Spleen (tissue), 7 donors: ENCODE measurements at regions not wholly inside any gene's neighbourhood (a gene's known extent, or its start where the extent isn't known, plus 50 kb on each side); places are given as distances from the start of the nearest gene placed in this dataset.

Experiments used
- POLR2AphosphoS5 ChIP-seq, 3 donors: sonication (generic); formaldehyde crosslinking; IDR thresholded peaks; one replicate each; pipeline ENCODE4 v1.5.1; 2017; ENCODE audit warnings: antibody characterized with exemption in 3 of 3
- TF ChIP-seq, protein P1 (sequence below), 11 experiments: fragments of 200-600 bp in 7 of 11; fragments of 450-650 bp in 4 of 11; sonication (generic) in 4 of 11; IDR thresholded peaks in 8 of 11; conservative IDR thresholded peaks in 3 of 11; 1 replicate in 7 of 11; 2 replicates in 4 of 11; pipeline versions ENCODE4 v1.4.0 to v1.8.0; 2016 to 2021; ENCODE audit warnings: antibody characterized with exemption in 11 of 11, inconsistent platforms in 4 of 11, mild to moderate bottlenecking in 1 of 11
- donor health status: DM: no; HTN: no; CAD: no; lungs with moderate emphysema.
- donor health status: DM: no; HTN: no; CAD: no.
- donor health status: DM: no; HTN: no; CAD: no.

DNA sequence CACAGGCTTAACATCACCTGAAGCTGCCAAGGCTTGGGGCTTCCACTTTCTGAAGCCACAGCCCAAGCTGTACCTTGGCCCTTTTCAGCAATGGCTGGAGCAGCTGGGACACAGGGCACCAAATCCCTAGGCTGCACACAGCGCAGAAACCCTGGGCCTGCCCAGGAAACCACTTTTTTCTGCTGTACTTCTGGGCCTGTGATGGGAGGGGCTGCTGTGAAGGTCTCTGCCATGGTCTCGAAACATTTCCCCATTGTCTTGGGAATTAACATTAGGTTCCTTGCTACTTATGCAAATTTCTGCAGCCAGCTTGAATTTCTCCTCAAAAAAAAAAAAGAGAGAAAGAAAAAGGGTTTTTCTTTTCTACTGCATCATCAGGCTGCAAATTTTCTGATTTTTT is 219.1 kb downstream of the RPL10L start:
- TF ChIP-seq, protein P1, sequence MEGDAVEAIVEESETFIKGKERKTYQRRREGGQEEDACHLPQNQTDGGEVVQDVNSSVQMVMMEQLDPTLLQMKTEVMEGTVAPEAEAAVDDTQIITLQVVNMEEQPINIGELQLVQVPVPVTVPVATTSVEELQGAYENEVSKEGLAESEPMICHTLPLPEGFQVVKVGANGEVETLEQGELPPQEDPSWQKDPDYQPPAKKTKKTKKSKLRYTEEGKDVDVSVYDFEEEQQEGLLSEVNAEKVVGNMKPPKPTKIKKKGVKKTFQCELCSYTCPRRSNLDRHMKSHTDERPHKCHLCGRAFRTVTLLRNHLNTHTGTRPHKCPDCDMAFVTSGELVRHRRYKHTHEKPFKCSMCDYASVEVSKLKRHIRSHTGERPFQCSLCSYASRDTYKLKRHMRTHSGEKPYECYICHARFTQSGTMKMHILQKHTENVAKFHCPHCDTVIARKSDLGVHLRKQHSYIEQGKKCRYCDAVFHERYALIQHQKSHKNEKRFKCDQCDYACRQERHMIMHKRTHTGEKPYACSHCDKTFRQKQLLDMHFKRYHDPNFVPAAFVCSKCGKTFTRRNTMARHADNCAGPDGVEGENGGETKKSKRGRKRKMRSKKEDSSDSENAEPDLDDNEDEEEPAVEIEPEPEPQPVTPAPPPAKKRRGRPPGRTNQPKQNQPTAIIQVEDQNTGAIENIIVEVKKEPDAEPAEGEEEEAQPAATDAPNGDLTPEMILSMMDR (IDR thresholded peaks at IDR 0.05 in 8 of 11, conservative IDR thresholded peaks at IDR 0.05 in 3 of 11): no peak
- no peak for TF ChIP-seq POLR2AphosphoS5 (IDR thresholded peaks at IDR 0.05)
